Glutamatergic neuron (in vitro differentiated cells): ENCODE measurements at regions not wholly inside any gene's neighbourhood (a gene's known extent, or its start where the extent isn't known, plus 50 kb on each side); places are given as distances from the start of the nearest gene placed in this dataset.
A peak's percentile ranks its signal among the peaks of the same experiment; 100 is the strongest.

Experiments
- DNase-seq: peaks from one replicate; pipeline ENCODE4 v3.0.0; 2022
- H3K27ac Mint-ChIP-seq: one replicate; pipeline ENCODE4 v1.8.0; 2020; ENCODE audit warnings: mild to moderate bottlenecking, mixed read lengths, inconsistent platforms; ENCODE audit not compliant: unreplicated experiment
- H3K27me3 Mint-ChIP-seq: one replicate; pipeline ENCODE4 v1.8.0; 2020; ENCODE audit warnings: mild to moderate bottlenecking, moderate library complexity, mixed read lengths, inconsistent platforms; ENCODE audit not compliant: unreplicated experiment
- H3K36me3 Mint-ChIP-seq: one replicate; pipeline ENCODE4 v1.8.0; 2020; ENCODE audit warnings: mild to moderate bottlenecking, mixed read lengths, inconsistent platforms; ENCODE audit not compliant: unreplicated experiment
- H3K4me1 Mint-ChIP-seq: one replicate; pipeline ENCODE4 v1.8.0; 2020; ENCODE audit warnings: mild to moderate bottlenecking, low read depth, mixed read lengths, inconsistent platforms; ENCODE audit not compliant: unreplicated experiment
- H3K4me3 Mint-ChIP-seq: one replicate; pipeline ENCODE4 v1.8.0; 2020; ENCODE audit warnings: mild to moderate bottlenecking, mixed read lengths, inconsistent platforms; ENCODE audit not compliant: unreplicated experiment
- H3K9me3 Mint-ChIP-seq: one replicate; pipeline ENCODE4 v1.8.0; 2020; ENCODE audit warnings: mild to moderate bottlenecking, moderate library complexity, mixed read lengths, inconsistent platforms; ENCODE audit not compliant: unreplicated experiment
- TF ChIP-seq, protein P1 (sequence below): fragments of 200-600 bp; sonication (generic); IDR thresholded peaks from one replicate; pipeline ENCODE4 v1.5.0; 2021; ENCODE audit not compliant: partially characterized antibody, unreplicated experiment

DNA sequence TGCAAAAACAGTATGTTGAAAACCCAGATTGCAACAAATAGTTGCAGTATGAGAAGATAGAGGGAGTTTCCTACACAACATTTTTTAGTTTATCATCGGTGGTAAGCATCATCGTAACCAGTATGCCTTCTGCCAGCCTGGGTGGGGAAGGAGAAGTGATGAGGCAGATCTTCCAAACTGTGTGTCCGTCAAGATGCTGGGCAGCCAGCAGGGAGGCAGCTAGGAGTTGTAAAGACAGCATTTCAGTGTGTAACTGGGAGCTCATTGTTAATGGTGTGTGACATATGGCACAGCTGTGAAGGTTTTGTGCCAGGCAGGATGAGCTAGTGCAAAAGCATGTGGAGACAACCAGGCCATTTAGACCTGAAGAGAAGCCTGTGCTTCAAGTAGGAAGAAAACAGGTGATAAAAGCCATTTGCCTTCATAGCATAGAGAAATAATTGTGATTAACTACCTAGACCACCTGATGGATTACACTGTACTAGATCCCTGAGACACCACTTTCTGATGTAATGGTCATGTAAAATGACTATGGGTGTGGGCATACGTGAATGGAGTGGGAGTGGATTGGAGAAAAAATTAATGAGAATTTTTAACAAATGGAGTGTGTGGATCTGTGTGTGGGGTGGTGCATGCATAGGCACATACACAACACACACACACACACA, 347.0 kb upstream of the ADAMTSL1 start:
- H3K36me3 Mint-ChIP-seq: no peaks in the 10 kb centered on the region
- TF ChIP-seq, protein P1, sequence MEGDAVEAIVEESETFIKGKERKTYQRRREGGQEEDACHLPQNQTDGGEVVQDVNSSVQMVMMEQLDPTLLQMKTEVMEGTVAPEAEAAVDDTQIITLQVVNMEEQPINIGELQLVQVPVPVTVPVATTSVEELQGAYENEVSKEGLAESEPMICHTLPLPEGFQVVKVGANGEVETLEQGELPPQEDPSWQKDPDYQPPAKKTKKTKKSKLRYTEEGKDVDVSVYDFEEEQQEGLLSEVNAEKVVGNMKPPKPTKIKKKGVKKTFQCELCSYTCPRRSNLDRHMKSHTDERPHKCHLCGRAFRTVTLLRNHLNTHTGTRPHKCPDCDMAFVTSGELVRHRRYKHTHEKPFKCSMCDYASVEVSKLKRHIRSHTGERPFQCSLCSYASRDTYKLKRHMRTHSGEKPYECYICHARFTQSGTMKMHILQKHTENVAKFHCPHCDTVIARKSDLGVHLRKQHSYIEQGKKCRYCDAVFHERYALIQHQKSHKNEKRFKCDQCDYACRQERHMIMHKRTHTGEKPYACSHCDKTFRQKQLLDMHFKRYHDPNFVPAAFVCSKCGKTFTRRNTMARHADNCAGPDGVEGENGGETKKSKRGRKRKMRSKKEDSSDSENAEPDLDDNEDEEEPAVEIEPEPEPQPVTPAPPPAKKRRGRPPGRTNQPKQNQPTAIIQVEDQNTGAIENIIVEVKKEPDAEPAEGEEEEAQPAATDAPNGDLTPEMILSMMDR: no peak
- no peaks in the 10 kb centered on the region for H3K9me3 Mint-ChIP-seq
- DNase-seq: no peak
- H3K4me3 Mint-ChIP-seq: no peak overlapping the region
- peaks cover 11% of the 10 kb centered on the region for H3K4me1 Mint-ChIP-seq
- no peaks in the 10 kb centered on the region for H3K27me3 Mint-ChIP-seq
- peak overlapping the region; percentile 54 for H3K27ac Mint-ChIP-seq

DNA sequence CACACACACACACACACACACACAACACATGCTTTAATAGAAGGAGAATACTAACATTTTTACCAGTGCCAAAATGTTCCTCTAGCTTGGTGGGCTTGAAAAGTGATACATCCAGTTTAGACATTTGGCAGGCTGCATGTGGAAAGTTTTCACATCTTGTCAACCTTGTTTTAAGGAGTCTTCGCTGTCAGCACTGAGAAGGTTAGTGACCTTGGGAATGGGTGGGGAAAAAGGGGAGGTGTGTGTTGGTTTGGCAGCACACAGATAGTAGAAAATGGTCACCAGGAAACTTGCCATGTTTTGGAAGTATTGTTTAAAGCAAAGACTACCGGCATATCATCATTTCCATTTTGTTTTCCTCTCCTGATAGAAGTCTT, 346.5 kb upstream of the ADAMTSL1 start:
- Mint-ChIP-seq H3K9me3 (no peaks in the 10 kb centered on the region), H3K27ac (peak overlapping the region; percentile 54), H3K27me3 (no peaks in the 10 kb centered on the region), H3K36me3 (no peaks in the 10 kb centered on the region), H3K4me3 (no peak overlapping the region), H3K4me1 (peaks cover 9% of the 10 kb centered on the region)
- TF ChIP-seq, protein P1: no peak
- no peak for DNase-seq

- peaks cover 9% of the 10 kb centered on the region for H3K4me1 Mint-ChIP-seq
- H3K4me3 Mint-ChIP-seq: no peak overlapping the region
- no peak overlapping the region for H3K27ac Mint-ChIP-seq
- no peaks in the 10 kb centered on the region for H3K9me3 Mint-ChIP-seq
- no peaks in the 10 kb centered on the region for H3K27me3 Mint-ChIP-seq
- TF ChIP-seq, protein P1: no peak
- no peak for DNase-seq
- no peaks in the 10 kb centered on the region for H3K36me3 Mint-ChIP-seq
These were observed 344.1 kb upstream of the ADAMTSL1 start for GRCh38 chr9:18129809-18130334.

GRCh38 chr9:18136354-18136994, 337.5 kb upstream of the ADAMTSL1 start:
- Mint-ChIP-seq H3K27ac (no peak overlapping the region), H3K4me3 (no peak overlapping the region), H3K27me3 (peaks cover 2% of the 10 kb centered on the region), H3K9me3 (no peaks in the 10 kb centered on the region), H3K36me3 (no peaks in the 10 kb centered on the region), H3K4me1 (no peaks in the 10 kb centered on the region)
- no peak for DNase-seq
- TF ChIP-seq, protein P1: no peak

- Mint-ChIP-seq H3K4me1 (no peaks in the 10 kb centered on the region), H3K27me3 (peaks cover 2% of the 10 kb centered on the region), H3K4me3 (no peak overlapping the region), H3K36me3 (no peaks in the 10 kb centered on the region), H3K27ac (no peak overlapping the region), H3K9me3 (no peaks in the 10 kb centered on the region)
- DNase-seq: no peak
- TF ChIP-seq, protein P1: no peak
These were observed 336.1 kb upstream of the ADAMTSL1 start for GRCh38 chr9:18137815-18138214.
